Caco-2 (cell line): ENCODE measurements at regions not wholly inside any gene's neighbourhood (a gene's known extent, or its start where the extent isn't known, plus 50 kb on each side); places are given as distances from the start of the nearest gene placed in this dataset.
"Not testable (repeated sequence)": the region's sequence is repeated elsewhere in the genome, so short reads cannot be mapped to it uniquely, and the experiment has no call there.

Experiments used
- BruUV-seq: library from RNA; stranded (reverse); fragments of 400-500 nt; replicated peaks from 2 replicates; lab custom pipeline; 2021; lab: Mats Ljungman, UMichigan
- CTCF ChIA-PET: fragments of 300-600 bp; sonication (Branson Sonifier 250); formaldehyde crosslinking; loops from one replicate; lab custom pipeline; 2022; ENCODE audit warnings: antibody characterized with exemption; lab: Charles Lee
- POLR2A ChIA-PET: fragments of 300-600 bp; sonication (Branson Sonifier 250); formaldehyde crosslinking; loops from one replicate; lab custom pipeline; 2022; ENCODE audit warnings: antibody characterized with exemption; lab: Charles Lee
- DNase-seq, 2 experiments: peaks; one replicate each; pipeline versions ENCODE4 v3.0.0 to v3.0.0-alpha.2; 2020 to 2022
- H3K27me3 ChIP-seq: replicated peaks from 2 replicates; pipeline ENCODE4 v1.6.0; 2011; ENCODE audit warnings: low read length; ENCODE audit not compliant: control insufficient read depth, insufficient read depth
- H3K36me3 ChIP-seq: 2 replicates; pipeline ENCODE4 v1.5.1; 2011; ENCODE audit warnings: low read length; ENCODE audit not compliant: control insufficient read depth, insufficient read depth
- H3K4me1 ChIP-seq: fragments of 250-450 bp; sonication (Bioruptor Pico); 2 replicates; pipeline ENCODE4 v1.5.1; 2020; ENCODE audit warnings: mild to moderate bottlenecking
- H3K4me3 ChIP-seq: 2 replicates; pipeline ENCODE4 v1.5.1; 2011; ENCODE audit warnings: low read depth, mild to moderate bottlenecking, control low read depth, low read length
- H3K9me3 ChIP-seq: fragments of 250-450 bp; sonication (Bioruptor Pico); 2 replicates; pipeline ENCODE4 v1.5.1; 2020; ENCODE audit warnings: mild to moderate bottlenecking, moderate library complexity
- H3K27ac Mint-ChIP-seq: one replicate; pipeline ENCODE4 v1.8.0; 2022; ENCODE audit warnings: mixed read lengths; ENCODE audit not compliant: unreplicated experiment
- H3K27me3 Mint-ChIP-seq: one replicate; pipeline ENCODE4 v1.8.0; 2022; ENCODE audit warnings: mixed read lengths; ENCODE audit not compliant: insufficient read depth, unreplicated experiment
- H3K36me3 Mint-ChIP-seq: one replicate; pipeline ENCODE4 v1.8.0; 2022; ENCODE audit warnings: mild to moderate bottlenecking, mixed read lengths; ENCODE audit not compliant: insufficient read depth, unreplicated experiment
- H3K4me1 Mint-ChIP-seq: one replicate; pipeline ENCODE4 v1.8.0; 2022; ENCODE audit warnings: low read depth, mixed read lengths; ENCODE audit not compliant: unreplicated experiment
- H3K4me3 Mint-ChIP-seq: one replicate; pipeline ENCODE4 v1.8.0; 2022; ENCODE audit warnings: mild to moderate bottlenecking, moderate library complexity, mixed read lengths; ENCODE audit not compliant: unreplicated experiment
- H3K9me3 Mint-ChIP-seq: one replicate; pipeline ENCODE4 v1.8.0; 2022; ENCODE audit warnings: mixed read lengths; ENCODE audit not compliant: unreplicated experiment
- intact Hi-C: fragments of 100-400 bp; cut with micrococcal nuclease; formaldehyde crosslinking; loops from one replicate; pipeline ENCODE4 v1.10.0; 2022; ENCODE audit not compliant: unreplicated experiment
- TF ChIP-seq, protein P1 (sequence below), 2 experiments: fragments of 200-600 bp in 1 of 2; IDR thresholded peaks; 1 replicate in 1 of 2; 2 replicates in 1 of 2; pipeline versions ENCODE4 v1.5.1 to v1.8.0; 2011 to 2022; ENCODE audit warnings: antibody characterized with exemption in 1 of 2, control low read depth in 1 of 2, inconsistent platforms in 1 of 2, low read depth in 1 of 2, low read length in 1 of 2, mild to moderate bottlenecking in 1 of 2, moderate library complexity in 1 of 2; ENCODE audit not compliant: insufficient read depth in 1 of 2, severe bottlenecking in 1 of 2, unreplicated experiment in 1 of 2

DNA sequence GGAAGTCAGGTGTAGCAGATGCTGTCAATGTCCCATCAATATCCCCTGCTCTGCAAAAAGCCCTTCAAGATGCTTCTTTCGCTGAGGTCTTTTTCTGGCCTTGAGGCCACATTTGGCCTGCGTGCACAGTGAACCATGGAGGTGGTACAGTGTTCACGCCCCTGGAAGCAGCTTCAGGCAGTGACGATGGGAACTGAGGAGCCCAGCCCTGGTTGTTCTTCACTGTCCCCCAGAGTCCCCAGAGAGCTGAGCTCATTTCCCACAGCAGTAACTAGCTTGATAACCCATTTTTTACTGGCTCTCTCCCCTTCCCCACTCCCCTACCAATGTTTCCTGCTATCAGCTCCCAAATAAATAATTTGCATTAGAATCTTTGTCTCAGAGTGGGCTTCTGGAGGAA, 76.5 kb downstream of the OLIG1 start:
- intact Hi-C loops = no loop called here
- H3K27ac Mint-ChIP-seq = no peak overlapping the region
- POLR2A ChIA-PET = no interaction called here
- Histone ChIP-seq H3K4me3 (no peak overlapping the region), H3K9me3 (no peaks in the 10 kb centered on the region), H3K27me3 (no peaks in the 10 kb centered on the region; the same call in 1 of the 2 replicates), H3K4me1 (no peaks in the 10 kb centered on the region), H3K36me3 (no peaks in the 10 kb centered on the region)
- peaks cover 3% of the 10 kb centered on the region for H3K27me3 Mint-ChIP-seq
- CTCF ChIA-PET = no interaction called here
- no peaks in the 10 kb centered on the region for H3K4me1 Mint-ChIP-seq
- BruUV-seq = no TSS peak
- TF ChIP-seq, protein P1, sequence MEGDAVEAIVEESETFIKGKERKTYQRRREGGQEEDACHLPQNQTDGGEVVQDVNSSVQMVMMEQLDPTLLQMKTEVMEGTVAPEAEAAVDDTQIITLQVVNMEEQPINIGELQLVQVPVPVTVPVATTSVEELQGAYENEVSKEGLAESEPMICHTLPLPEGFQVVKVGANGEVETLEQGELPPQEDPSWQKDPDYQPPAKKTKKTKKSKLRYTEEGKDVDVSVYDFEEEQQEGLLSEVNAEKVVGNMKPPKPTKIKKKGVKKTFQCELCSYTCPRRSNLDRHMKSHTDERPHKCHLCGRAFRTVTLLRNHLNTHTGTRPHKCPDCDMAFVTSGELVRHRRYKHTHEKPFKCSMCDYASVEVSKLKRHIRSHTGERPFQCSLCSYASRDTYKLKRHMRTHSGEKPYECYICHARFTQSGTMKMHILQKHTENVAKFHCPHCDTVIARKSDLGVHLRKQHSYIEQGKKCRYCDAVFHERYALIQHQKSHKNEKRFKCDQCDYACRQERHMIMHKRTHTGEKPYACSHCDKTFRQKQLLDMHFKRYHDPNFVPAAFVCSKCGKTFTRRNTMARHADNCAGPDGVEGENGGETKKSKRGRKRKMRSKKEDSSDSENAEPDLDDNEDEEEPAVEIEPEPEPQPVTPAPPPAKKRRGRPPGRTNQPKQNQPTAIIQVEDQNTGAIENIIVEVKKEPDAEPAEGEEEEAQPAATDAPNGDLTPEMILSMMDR (IDR thresholded peaks at IDR 0.05; ENCODE audit: insufficient read depth in 1 of 2, low read depth in 1 of 2, low read length in 1 of 2, severe bottlenecking in 1 of 2, unreplicated experiment in 1 of 2) = no peak
- H3K9me3 Mint-ChIP-seq = no peaks in the 10 kb centered on the region
- no peak overlapping the region for H3K4me3 Mint-ChIP-seq
- no peaks in the 10 kb centered on the region for H3K36me3 Mint-ChIP-seq
- no peak for DNase-seq

DNA sequence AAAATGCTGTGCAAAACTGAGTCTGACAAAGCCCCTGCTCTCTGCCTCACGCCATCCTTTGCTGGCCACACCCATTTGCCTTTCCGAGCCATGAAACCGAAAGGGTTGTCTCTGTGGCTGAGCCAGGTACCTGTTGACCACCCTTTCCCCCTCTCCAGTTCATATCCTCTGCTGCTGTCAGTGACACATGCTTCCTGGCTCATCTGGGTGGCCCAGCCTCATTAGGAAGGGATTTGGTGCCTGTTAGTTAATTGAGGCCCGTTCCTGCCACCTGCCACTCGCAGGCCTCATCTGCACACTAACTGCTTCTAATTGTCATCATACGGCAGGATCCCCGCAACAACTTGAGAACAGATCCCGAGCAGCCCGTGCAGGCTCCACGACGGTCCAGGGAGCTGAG, 79.2 kb downstream of the OLIG1 start:
- peaks cover 3% of the 10 kb centered on the region for H3K27me3 Mint-ChIP-seq
- no peaks in the 10 kb centered on the region for H3K36me3 Mint-ChIP-seq
- no TSS peak for BruUV-seq
- H3K4me3 Mint-ChIP-seq = no peak overlapping the region
- H3K4me1 Mint-ChIP-seq = peaks cover 11% of the 10 kb centered on the region
- Histone ChIP-seq H3K9me3 (no peaks in the 10 kb centered on the region), H3K36me3 (no peaks in the 10 kb centered on the region), H3K4me3 (no peak overlapping the region), H3K4me1 (peaks cover 11% of the 10 kb centered on the region), H3K27me3 (no peaks in the 10 kb centered on the region; the same call in 1 of the 2 replicates)
- CTCF ChIA-PET = no interaction called here
- TF ChIP-seq, protein P1 (IDR thresholded peaks at IDR 0.05; ENCODE audit: insufficient read depth in 1 of 2, low read depth in 1 of 2, low read length in 1 of 2, severe bottlenecking in 1 of 2, unreplicated experiment in 1 of 2) = no peak
- H3K9me3 Mint-ChIP-seq = no peaks in the 10 kb centered on the region
- H3K27ac Mint-ChIP-seq = no peak overlapping the region
- POLR2A ChIA-PET = no interaction called here
- DNase-seq = no peak
- intact Hi-C loops = no loop called here

- H3K9me3 Mint-ChIP-seq, H3K27me3 ChIP-seq, H3K4me3 Mint-ChIP-seq, H3K27me3 Mint-ChIP-seq, POLR2A ChIA-PET, H3K36me3 ChIP-seq, H3K36me3 Mint-ChIP-seq, intact Hi-C loops, BruUV-seq, H3K9me3 ChIP-seq, H3K4me3 ChIP-seq, H3K27ac Mint-ChIP-seq, CTCF ChIA-PET, DNase-seq: not testable (repeated sequence)
- peaks cover 19% of the 10 kb centered on the region for H3K4me1 Mint-ChIP-seq
- H3K4me1 ChIP-seq = peaks cover 13% of the 10 kb centered on the region
These were observed 78.8 kb upstream of the IFNAR2 start for GRCh38 chr21:33150968-33151367.
